ENCODE measurements at regions not wholly inside any gene's neighbourhood (a gene's known extent, or its start where the extent isn't known, plus 50 kb on each side); places are given as distances from the start of the nearest gene placed in this dataset.

DNA sequence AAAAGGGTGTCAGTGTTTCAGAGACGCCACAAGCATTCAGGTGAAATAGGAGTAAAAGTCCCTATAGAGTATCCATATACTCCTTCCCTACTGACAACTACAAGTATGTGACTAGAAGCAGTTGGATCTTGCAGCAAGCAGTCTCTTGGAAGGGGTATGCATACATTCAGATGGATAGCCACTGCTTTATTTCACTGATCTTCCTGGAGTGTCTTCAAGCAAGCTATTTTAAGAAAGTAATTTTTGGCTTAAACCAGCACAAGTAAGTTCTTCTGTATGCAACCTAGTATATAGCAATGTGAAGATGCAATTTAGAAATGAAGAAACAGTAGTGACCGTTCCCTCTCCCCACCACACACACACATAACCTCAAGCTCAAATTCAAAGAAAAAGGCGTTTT is 446.8 kb upstream of the CDH18 start:
- TF ChIP-seq, protein P1, sequence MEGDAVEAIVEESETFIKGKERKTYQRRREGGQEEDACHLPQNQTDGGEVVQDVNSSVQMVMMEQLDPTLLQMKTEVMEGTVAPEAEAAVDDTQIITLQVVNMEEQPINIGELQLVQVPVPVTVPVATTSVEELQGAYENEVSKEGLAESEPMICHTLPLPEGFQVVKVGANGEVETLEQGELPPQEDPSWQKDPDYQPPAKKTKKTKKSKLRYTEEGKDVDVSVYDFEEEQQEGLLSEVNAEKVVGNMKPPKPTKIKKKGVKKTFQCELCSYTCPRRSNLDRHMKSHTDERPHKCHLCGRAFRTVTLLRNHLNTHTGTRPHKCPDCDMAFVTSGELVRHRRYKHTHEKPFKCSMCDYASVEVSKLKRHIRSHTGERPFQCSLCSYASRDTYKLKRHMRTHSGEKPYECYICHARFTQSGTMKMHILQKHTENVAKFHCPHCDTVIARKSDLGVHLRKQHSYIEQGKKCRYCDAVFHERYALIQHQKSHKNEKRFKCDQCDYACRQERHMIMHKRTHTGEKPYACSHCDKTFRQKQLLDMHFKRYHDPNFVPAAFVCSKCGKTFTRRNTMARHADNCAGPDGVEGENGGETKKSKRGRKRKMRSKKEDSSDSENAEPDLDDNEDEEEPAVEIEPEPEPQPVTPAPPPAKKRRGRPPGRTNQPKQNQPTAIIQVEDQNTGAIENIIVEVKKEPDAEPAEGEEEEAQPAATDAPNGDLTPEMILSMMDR (IDR thresholded peaks at IDR 0.05), result no peak
- TF ChIP-seq POLR2AphosphoS5 (IDR thresholded peaks at IDR 0.05) (no peak), POLR2A (IDR thresholded peaks at IDR 0.05) (no peak)
